H1 (cell line): ENCODE measurements at regions not wholly inside any gene's neighbourhood (a gene's known extent, or its start where the extent isn't known, plus 50 kb on each side); places are given as distances from the start of the nearest gene placed in this dataset.

Source experiments
- CTCF ChIA-PET: fragments of 300-600 bp; sonication (Branson Sonifier 250); formaldehyde crosslinking; loops from one replicate; lab custom pipeline; 2021; ENCODE audit not compliant: partially characterized antibody; lab: Charles Lee
- POLR2A ChIA-PET: fragments of 300-600 bp; sonication (Branson Sonifier 250); formaldehyde crosslinking; loops from one replicate; lab custom pipeline; 2021; ENCODE audit warnings: inconsistent platforms; ENCODE audit not compliant: partially characterized antibody; lab: Charles Lee
- DNase-seq, 2 experiments: peaks; one replicate each; pipeline versions ENCODE4 v3.0.0 to v3.0.0-alpha.2; 2010 to 2022; ENCODE audit warnings: low spot score in 2 of 2, low read depth in 1 of 2, mixed read lengths in 1 of 2
- FAIRE-seq: peaks from 2 replicates; lab custom pipeline; 2011; peaks lifted over from hg19 to GRCh38; lab: Jason Lieb, UNC
- H2AFZ ChIP-seq: 2 replicates; pipeline ENCODE4 v1.8.1; 2012; ENCODE audit warnings: low read length, inconsistent platforms
- H2AK5ac ChIP-seq: 2 replicates; pipeline ENCODE4 v1.6.1; 2013; ENCODE audit warnings: low read depth, low read length
- H2BK120ac ChIP-seq: replicated peaks from 2 replicates; pipeline ENCODE3; 2013; ENCODE audit warnings: low read depth, low read length, inconsistent platforms
- H2BK12ac ChIP-seq: 2 replicates; pipeline ENCODE4 v1.6.1; 2013; ENCODE audit warnings: low read depth, low read length
- H2BK15ac ChIP-seq: 2 replicates; pipeline ENCODE4 v1.6.1; 2013; ENCODE audit warnings: low read length
- H2BK20ac ChIP-seq: 2 replicates; pipeline ENCODE4 v1.6.1; 2013; ENCODE audit warnings: low read length
- H2BK5ac ChIP-seq: 2 replicates; pipeline ENCODE4 v1.6.1; 2013; ENCODE audit warnings: low read depth, low read length
- H3K14ac ChIP-seq: 2 replicates; pipeline ENCODE4 v1.6.1; 2013; ENCODE audit warnings: inconsistent platforms; ENCODE audit not compliant: insufficient read length
- H3K18ac ChIP-seq: 2 replicates; pipeline ENCODE4 v1.6.1; 2013; ENCODE audit warnings: low read length; ENCODE audit errors: extremely low read depth
- H3K23ac ChIP-seq: 2 replicates; pipeline ENCODE4 v1.6.1; 2013; ENCODE audit warnings: inconsistent platforms; ENCODE audit not compliant: insufficient read length
- H3K23me2 ChIP-seq: 2 replicates; pipeline ENCODE4 v1.6.1; 2013; ENCODE audit warnings: low read depth, low read length
- H3K27ac ChIP-seq: 2 replicates; pipeline ENCODE4 v1.6.1; 2011; ENCODE audit warnings: low read depth, low read length, inconsistent platforms
- H3K27me3 ChIP-seq, 4 experiments: replicated peaks in 1 of 4; 1 replicate in 1 of 4; 2 replicates in 3 of 4; pipeline versions ENCODE4 v1.6.1 to v1.8.1; 2011 to 2013; ENCODE audit warnings: low read length in 3 of 4, mild to moderate bottlenecking in 3 of 4, inconsistent platforms in 2 of 4, mixed read lengths in 2 of 4, moderate library complexity in 1 of 4; ENCODE audit not compliant: control insufficient read depth in 3 of 4, insufficient read depth in 3 of 4; ENCODE audit errors: extremely low read depth in 1 of 4
- H3K36me3 ChIP-seq, 4 experiments: 2 replicates each; pipeline versions ENCODE4 v1.6.1 to v1.8.1; 2011 to 2013; ENCODE audit warnings: mild to moderate bottlenecking in 4 of 4, low read length in 3 of 4, moderate library complexity in 2 of 4, control low read depth in 1 of 4, inconsistent platforms in 1 of 4; ENCODE audit not compliant: insufficient read depth in 4 of 4, control insufficient read depth in 2 of 4
- H3K4ac ChIP-seq: replicated peaks from 2 replicates; pipeline ENCODE3; 2013; ENCODE audit warnings: low read length, low read depth, mixed read lengths, inconsistent platforms; ENCODE audit not compliant: insufficient read length
- H3K4me1 ChIP-seq, 4 experiments: replicated peaks in 1 of 4; 1 replicate in 1 of 4; 2 replicates in 3 of 4; pipeline versions ENCODE4 v1.6.1 to v1.8.1; 2011 to 2013; ENCODE audit warnings: low read length in 3 of 4, inconsistent platforms in 2 of 4, mixed read lengths in 1 of 4; ENCODE audit not compliant: insufficient read depth in 4 of 4, control insufficient read depth in 3 of 4
- H3K4me2 ChIP-seq, 2 experiments: 2 replicates each; pipeline versions ENCODE4 v1.6.1 to v1.8.1; 2011 to 2013; ENCODE audit warnings: low read depth in 2 of 2, low read length in 2 of 2, control low read depth in 1 of 2, inconsistent platforms in 1 of 2, mild to moderate bottlenecking in 1 of 2; ENCODE audit not compliant: insufficient read depth in 1 of 2
- H3K4me3 ChIP-seq, 4 experiments: fragments of 200-600, 300-600 bp in 1 of 4; sonication (generic), shearing (Covaris generic), sonication (Bioruptor Twin) in 1 of 4; 2 replicates each; pipeline versions ENCODE4 v1.5.1 to v1.8.1; 2011 to 2016; ENCODE audit warnings: low read length in 4 of 4, low read depth in 3 of 4, control low read depth in 2 of 4, inconsistent platforms in 2 of 4, mild to moderate bottlenecking in 2 of 4, mixed read lengths in 1 of 4, moderate library complexity in 1 of 4; ENCODE audit not compliant: insufficient read depth in 2 of 4; ENCODE audit errors: extremely low read depth in 1 of 4
- H3K56ac ChIP-seq: replicated peaks from 2 replicates; pipeline ENCODE3; 2013; ENCODE audit warnings: low read depth, mild to moderate bottlenecking, mixed read lengths, low read length, inconsistent platforms; ENCODE audit not compliant: insufficient read length
- H3K79me1 ChIP-seq: 2 replicates; pipeline ENCODE4 v1.6.1; 2013; ENCODE audit warnings: low read depth, low read length, control low read depth
- H3K79me2 ChIP-seq, 2 experiments: 2 replicates each; pipeline versions ENCODE4 v1.6.1 to v1.8.1; 2012 to 2013; ENCODE audit warnings: low read length in 2 of 2, mild to moderate bottlenecking in 2 of 2, inconsistent platforms in 1 of 2; ENCODE audit not compliant: insufficient read depth in 2 of 2, control insufficient read depth in 1 of 2
- H3K9ac ChIP-seq, 4 experiments: replicated peaks in 1 of 4; 1 replicate in 1 of 4; 2 replicates in 3 of 4; pipeline versions ENCODE4 v1.6.1 to v1.8.1; 2011 to 2013; ENCODE audit warnings: low read depth in 3 of 4, low read length in 3 of 4, control low read depth in 2 of 4, mild to moderate bottlenecking in 2 of 4, moderate library complexity in 2 of 4, inconsistent platforms in 1 of 4; ENCODE audit errors: extremely low read depth in 1 of 4
- H3K9me3 ChIP-seq, 2 experiments: 2 replicates each; pipeline versions ENCODE4 v1.6.1 to v1.8.1; 2012 to 2013; ENCODE audit warnings: mild to moderate bottlenecking in 2 of 2, moderate library complexity in 2 of 2, control low read depth in 1 of 2, inconsistent platforms in 1 of 2, low read depth in 1 of 2, low read length in 1 of 2, mixed read lengths in 1 of 2; ENCODE audit not compliant: insufficient read depth in 2 of 2
- H4K20me1 ChIP-seq, 2 experiments: replicated peaks in 1 of 2; 2 replicates each; pipeline versions ENCODE3 to v1.8.1; 2011 to 2013; ENCODE audit warnings: inconsistent platforms in 2 of 2, low read length in 2 of 2, mild to moderate bottlenecking in 1 of 2; ENCODE audit not compliant: insufficient read depth in 2 of 2, control insufficient read depth in 1 of 2
- H4K5ac ChIP-seq: 2 replicates; pipeline ENCODE4 v1.6.1; 2013; ENCODE audit warnings: low read length, low read depth, mixed read lengths, inconsistent platforms; ENCODE audit not compliant: insufficient read length
- H4K8ac ChIP-seq: 2 replicates; pipeline ENCODE4 v1.8.0; 2013; ENCODE audit warnings: mild to moderate bottlenecking, moderate library complexity, low read length, inconsistent platforms; ENCODE audit not compliant: insufficient read depth; ENCODE audit errors: extremely low read depth
- H4K91ac ChIP-seq: replicated peaks from 2 replicates; pipeline ENCODE3; 2013; ENCODE audit warnings: low read length, mixed read lengths, inconsistent platforms; ENCODE audit not compliant: insufficient read length
- CBX5 ChIP-seq: fragments of 300-800, 300-1000 bp; sonication (generic); IDR thresholded peaks from 2 replicates; pipeline ENCODE4 v1.7.1; 2016; ENCODE audit warnings: antibody characterized with exemption, low read length, low read depth
- CBX8 ChIP-seq: fragments of 300-800, 300-1000 bp; sonication (generic); IDR thresholded peaks from 2 replicates; pipeline ENCODE4 v1.7.1; 2016; ENCODE audit warnings: low read depth, low read length, borderline replicate concordance
- CEBPB ChIP-seq: IDR thresholded peaks from 2 replicates; pipeline ENCODE4 v1.6.1; 2012; ENCODE audit warnings: low read depth, low read length
- CREB1 ChIP-seq: IDR thresholded peaks from 2 replicates; pipeline ENCODE4 v1.6.1; 2012; ENCODE audit warnings: inconsistent platforms
- EP300 ChIP-seq, 2 experiments: IDR thresholded peaks; 1 replicate in 1 of 2; 2 replicates in 1 of 2; pipeline ENCODE4 v1.6.1; 2011 to 2012; ENCODE audit warnings: low read depth in 2 of 2, low read length in 2 of 2, mild to moderate bottlenecking in 2 of 2, borderline replicate concordance in 1 of 2, inconsistent platforms in 1 of 2, moderate library complexity in 1 of 2
- MAFK ChIP-seq: IDR thresholded peaks from 2 replicates; pipeline ENCODE4 v1.6.1; 2012; ENCODE audit warnings: low read depth, mild to moderate bottlenecking, improper control_type of control experiment, low read length
- PHF8 ChIP-seq: fragments of 200-600 bp; sonication (generic); conservative IDR thresholded peaks from 2 replicates; pipeline ENCODE4 v1.7.1; 2012; ENCODE audit warnings: low read depth, mild to moderate bottlenecking, inconsistent platforms, low read length, moderate library complexity
- POLR2A ChIP-seq, 2 experiments: IDR thresholded peaks; 1 replicate in 1 of 2; 2 replicates in 1 of 2; pipeline ENCODE4 v1.6.1; 2011; ENCODE audit warnings: low read depth in 2 of 2, low read length in 2 of 2, mild to moderate bottlenecking in 2 of 2; ENCODE audit errors: control extremely low read depth in 1 of 2
- POLR2AphosphoS5 ChIP-seq: IDR thresholded peaks from 2 replicates; pipeline ENCODE4 v1.6.1; 2011; ENCODE audit warnings: low read depth, low read length
- RNF2 ChIP-seq: fragments of 200-900, 300-1000 bp; sonication (generic); IDR thresholded peaks from 2 replicates; pipeline ENCODE4 v1.7.1; 2016; ENCODE audit warnings: borderline replicate concordance, low read depth, mild to moderate bottlenecking, antibody characterized with exemption, low read length; ENCODE audit not compliant: poor library complexity, severe bottlenecking; ENCODE audit errors: missing control alignments
- SIN3A ChIP-seq, 2 experiments: IDR thresholded peaks in 1 of 2; conservative IDR thresholded peaks in 1 of 2; 2 replicates each; pipeline ENCODE4 v1.6.1; 2011 to 2012; ENCODE audit warnings: low read length in 2 of 2, improper control_type of control experiment in 1 of 2, low read depth in 1 of 2, mild to moderate bottlenecking in 1 of 2
- TEAD4 ChIP-seq: IDR thresholded peaks from 2 replicates; pipeline ENCODE4 v1.6.1; 2012; ENCODE audit warnings: low read depth, low read length, inconsistent platforms, mixed read lengths
- YY1 ChIP-seq: IDR thresholded peaks from 2 replicates; pipeline ENCODE4 v1.6.1; 2011; ENCODE audit warnings: low read depth, mild to moderate bottlenecking, low read length
- WGBS, 2 experiments: shearing (Covaris generic) in 1 of 2; methylation state at CpG; one replicate each; pipeline versions ENCODE4 v1.1.6 to v1.1.7; 2013 to 2015; ENCODE audit warnings: low lambda C conversion rate in 2 of 2, mixed read lengths in 2 of 2, inconsistent platforms in 1 of 2, low coverage in 1 of 2, missing lambda C conversion rate in 1 of 2; ENCODE audit not compliant: insufficient replicate concordance in 2 of 2, insufficient coverage in 1 of 2, insufficient read length in 1 of 2; ENCODE audit errors: extremely low coverage in 1 of 2, missing lambda C conversion rate in 1 of 2; 5-methylcytosine and 5-hydroxymethylcytosine counted together

DNA sequence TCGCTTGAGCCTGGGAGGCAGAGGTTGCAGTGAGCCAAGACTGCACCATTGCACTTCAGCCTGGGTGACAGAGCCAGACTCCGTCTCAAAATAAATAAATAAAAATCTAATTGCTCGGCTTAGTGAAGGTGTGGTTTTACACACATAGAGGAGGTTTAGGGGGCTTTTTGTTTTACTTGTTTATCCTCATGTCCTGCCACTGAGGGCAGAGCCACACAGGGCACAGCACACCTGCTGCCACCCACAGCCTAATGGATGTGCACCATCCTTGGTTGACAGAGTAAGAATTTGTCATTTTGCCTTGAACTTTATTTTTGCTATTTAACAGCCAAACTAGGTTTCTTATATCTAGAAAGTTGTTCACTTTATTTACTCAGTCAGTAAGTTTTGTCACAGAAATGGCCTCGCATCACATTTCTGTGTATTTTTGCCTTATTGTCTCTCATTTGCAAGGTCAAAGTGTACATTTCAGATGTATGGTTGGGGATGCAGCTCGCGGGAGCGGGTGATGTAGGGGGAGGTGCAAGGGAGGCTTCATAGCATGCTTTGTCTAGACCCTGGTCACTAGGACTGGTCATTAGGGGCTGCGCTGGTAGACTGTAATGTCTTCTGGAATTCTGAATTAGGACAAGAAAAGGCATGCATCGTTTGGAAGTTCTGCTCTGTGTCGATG is 67.8 kb upstream of the NAA20 start:
- no peak overlapping the region for H2AK5ac ChIP-seq
- no peaks in the 10 kb centered on the region for H3K4me1 ChIP-seq
- no peak overlapping the region for H3K18ac ChIP-seq
- no peak overlapping the region for H3K56ac ChIP-seq
- H3K23me2 ChIP-seq, result no peaks in the 10 kb centered on the region
- H4K5ac ChIP-seq, result no peak overlapping the region
- TF ChIP-seq CBX8 (no peak), TEAD4 (no peak), CBX5 (no peak), CEBPB (no peak), RNF2 (no peak), MAFK (no peak), YY1 (no peak), SIN3A (conservative IDR thresholded peaks at IDR 0.05 in 1 of 2, IDR thresholded peaks at IDR 0.05 in 1 of 2; ENCODE audit: low read depth in 1 of 2, low read length in 2 of 2) (no peak), EP300 (IDR thresholded peaks at IDR 0.05; ENCODE audit: borderline replicate concordance in 1 of 2, low read depth in 2 of 2, low read length in 2 of 2) (no peak), POLR2A (IDR thresholded peaks at IDR 0.05; ENCODE audit: control extremely low read depth in 1 of 2, low read depth in 2 of 2, low read length in 2 of 2) (no peak), CREB1 (no peak), POLR2AphosphoS5 (no peak), PHF8 (no peak)
- DNase-seq (no peak), FAIRE-seq (no peak)
- 97% methylated on average over 10 of the region's 10 CpGs; no CpG with 5 or more reads in 1 of the 2 experiments for WGBS, 2 experiments
- H2BK15ac ChIP-seq, result no peak overlapping the region
- H3K79me1 ChIP-seq, result no peaks in the 10 kb centered on the region
- no peak overlapping the region for H2BK20ac ChIP-seq
- H4K20me1 ChIP-seq, result no peaks in the 10 kb centered on the region
- H3K9me3 ChIP-seq, result no peaks in the 10 kb centered on the region
- ChIA-PET CTCF (interaction anchor here (0.6 kb wide), 1 partner anchor 10 kb away, joined by 3 read pairs; no protein-coding TSS in a partner anchor), POLR2A (interaction anchor here (0.6 kb wide), 1 partner anchor 11 kb away, joined by 3 read pairs; no protein-coding TSS in a partner anchor)
- H3K14ac ChIP-seq, result no peak overlapping the region
- no peaks in the 10 kb centered on the region for H3K27me3 ChIP-seq
- H3K79me2 ChIP-seq, result no peaks in the 10 kb centered on the region
- no peak overlapping the region for H3K27ac ChIP-seq
- no peak overlapping the region for H3K4ac ChIP-seq
- no peak overlapping the region for H3K4me3 ChIP-seq
- no peak overlapping the region for H4K8ac ChIP-seq
- H3K36me3 ChIP-seq, result no peaks in the 10 kb centered on the region
- H2BK120ac ChIP-seq, result no peak overlapping the region
- no peak overlapping the region for H4K91ac ChIP-seq
- H2BK12ac ChIP-seq, result no peak overlapping the region
- H2AFZ ChIP-seq, result no peak overlapping the region
- H2BK5ac ChIP-seq, result no peak overlapping the region
- H3K4me2 ChIP-seq, result no peak overlapping the region
- no peak overlapping the region for H3K23ac ChIP-seq
- H3K9ac ChIP-seq, result no peak overlapping the region
